ENCODE measurements at regions not wholly inside any gene's neighbourhood (a gene's known extent, or its start where the extent isn't known, plus 50 kb on each side); places are given as distances from the start of the nearest gene placed in this dataset.

DNA sequence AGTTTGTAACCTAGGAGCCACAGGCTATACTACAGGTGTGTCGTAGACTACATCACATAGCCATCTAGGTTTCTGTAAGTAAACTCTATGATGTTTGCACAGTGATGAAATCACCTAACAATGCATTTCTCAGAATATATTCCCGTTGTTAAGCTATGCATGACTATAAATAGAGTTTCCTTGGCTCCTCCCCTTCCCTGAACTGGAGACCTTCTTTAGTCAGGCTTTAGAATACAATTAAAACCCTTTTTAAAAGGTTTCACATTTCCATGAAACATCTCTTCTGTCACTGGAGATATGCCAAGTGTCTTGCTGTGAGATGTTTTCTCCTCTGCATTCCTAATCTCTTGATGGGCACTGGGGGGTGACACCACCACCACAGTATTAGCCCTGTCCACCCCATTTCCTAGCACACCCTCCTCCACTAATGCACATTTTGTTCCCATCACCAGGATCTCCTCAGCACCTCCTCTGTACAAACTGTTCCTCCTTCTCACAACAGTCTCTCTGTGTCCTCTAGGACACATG lies 334.6 kb upstream of the CPEB2 start:
- FAIRE-seq (no peak), DNase-seq (ENCODE audit: low read depth, low spot score) (no peak)
- H3K4me1 ChIP-seq (ENCODE audit: control insufficient read depth, extremely low read depth, insufficient read depth, low read length), result no peaks in the 10 kb centered on the region
- no peaks in the 10 kb centered on the region for H3K9me3 ChIP-seq (ENCODE audit: control insufficient read depth, low read depth, low read length)
- no peak overlapping the region for H2AFZ ChIP-seq (ENCODE audit: control insufficient read depth, low read length)
- no peaks in the 10 kb centered on the region for H3K27me3 ChIP-seq (ENCODE audit: control insufficient read depth, extremely low read depth, insufficient read depth, low read length)
- no peaks in the 10 kb centered on the region for H3K9me1 ChIP-seq (ENCODE audit: control insufficient read depth, extremely low read depth, insufficient read depth, low read length)
- no peaks in the 10 kb centered on the region for H3K36me3 ChIP-seq (ENCODE audit: control insufficient read depth in 2 of 2, extremely low read depth in 1 of 2, insufficient read depth in 2 of 2, low read length in 2 of 2)
- TF ChIP-seq, protein P1, sequence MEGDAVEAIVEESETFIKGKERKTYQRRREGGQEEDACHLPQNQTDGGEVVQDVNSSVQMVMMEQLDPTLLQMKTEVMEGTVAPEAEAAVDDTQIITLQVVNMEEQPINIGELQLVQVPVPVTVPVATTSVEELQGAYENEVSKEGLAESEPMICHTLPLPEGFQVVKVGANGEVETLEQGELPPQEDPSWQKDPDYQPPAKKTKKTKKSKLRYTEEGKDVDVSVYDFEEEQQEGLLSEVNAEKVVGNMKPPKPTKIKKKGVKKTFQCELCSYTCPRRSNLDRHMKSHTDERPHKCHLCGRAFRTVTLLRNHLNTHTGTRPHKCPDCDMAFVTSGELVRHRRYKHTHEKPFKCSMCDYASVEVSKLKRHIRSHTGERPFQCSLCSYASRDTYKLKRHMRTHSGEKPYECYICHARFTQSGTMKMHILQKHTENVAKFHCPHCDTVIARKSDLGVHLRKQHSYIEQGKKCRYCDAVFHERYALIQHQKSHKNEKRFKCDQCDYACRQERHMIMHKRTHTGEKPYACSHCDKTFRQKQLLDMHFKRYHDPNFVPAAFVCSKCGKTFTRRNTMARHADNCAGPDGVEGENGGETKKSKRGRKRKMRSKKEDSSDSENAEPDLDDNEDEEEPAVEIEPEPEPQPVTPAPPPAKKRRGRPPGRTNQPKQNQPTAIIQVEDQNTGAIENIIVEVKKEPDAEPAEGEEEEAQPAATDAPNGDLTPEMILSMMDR (optimal IDR thresholded peaks at IDR 0.05 in 1 of 3, IDR thresholded peaks at IDR 0.05 in 1 of 3, conservative IDR thresholded peaks at IDR 0.05 in 1 of 3; ENCODE audit: extremely low read depth in 1 of 3, insufficient read depth in 2 of 3, low read length in 3 of 3), result no peak
- no peak for TF ChIP-seq EZH2 (IDR thresholded peaks at IDR 0.05; ENCODE audit: low read length)
- H3K9ac ChIP-seq (ENCODE audit: control insufficient read depth, extremely low read depth, insufficient read depth, low read length), result no peak overlapping the region
- no peaks in the 10 kb centered on the region for H3K79me2 ChIP-seq (ENCODE audit: control insufficient read depth, insufficient read depth, low read length)
- no peaks in the 10 kb centered on the region for H4K20me1 ChIP-seq (ENCODE audit: control insufficient read depth, extremely low read depth, insufficient read depth, low read length)
- dilution Hi-C loops (cut with MboI; ENCODE audit: extremely low pct_ligation_motif_present, low sequenced_read_pairs), result no loop called here
- H3K27ac ChIP-seq (ENCODE audit: control insufficient read depth, insufficient read depth, low read length), result no peak overlapping the region
- no peak overlapping the region for H3K4me2 ChIP-seq (ENCODE audit: control insufficient read depth, extremely low read depth, insufficient read depth, low read depth, low read length)
- no peak overlapping the region for H3K4me3 ChIP-seq (ENCODE audit: control insufficient read depth in 2 of 3, extremely low read depth in 1 of 3, insufficient read depth in 2 of 3, low read depth in 1 of 3, low read length in 3 of 3)

DNA sequence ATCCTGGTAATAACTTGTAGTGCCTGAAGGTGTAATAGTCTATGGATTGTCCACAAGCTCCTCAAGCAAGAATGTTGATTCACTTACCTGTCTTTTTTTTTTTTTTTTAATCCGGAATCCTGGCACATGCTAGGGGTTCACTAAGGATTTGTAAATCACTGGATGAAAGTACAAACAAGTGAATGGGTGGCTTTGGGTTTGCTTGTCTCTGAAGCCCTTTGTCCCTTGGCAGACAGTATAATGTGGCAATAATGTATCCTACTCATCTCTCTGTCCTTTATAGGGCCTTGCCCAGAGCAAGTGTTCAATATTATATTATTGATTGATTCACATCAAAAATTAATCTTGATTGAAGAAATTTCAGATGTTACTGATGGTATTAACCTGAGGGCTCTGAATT lies 334.0 kb upstream of the CPEB2 start:
- Histone ChIP-seq H3K4me3 (ENCODE audit: control insufficient read depth in 2 of 3, extremely low read depth in 1 of 3, insufficient read depth in 2 of 3, low read depth in 1 of 3, low read length in 3 of 3) (no peak overlapping the region), H2AFZ (ENCODE audit: control insufficient read depth, low read length) (no peak overlapping the region), H3K79me2 (ENCODE audit: control insufficient read depth, insufficient read depth, low read length) (no peaks in the 10 kb centered on the region), H3K4me2 (ENCODE audit: control insufficient read depth, extremely low read depth, insufficient read depth, low read depth, low read length) (no peak overlapping the region), H3K27ac (ENCODE audit: control insufficient read depth, insufficient read depth, low read length) (no peak overlapping the region), H3K9ac (ENCODE audit: control insufficient read depth, extremely low read depth, insufficient read depth, low read length) (no peak overlapping the region), H3K9me3 (ENCODE audit: control insufficient read depth, low read depth, low read length) (no peaks in the 10 kb centered on the region), H4K20me1 (ENCODE audit: control insufficient read depth, extremely low read depth, insufficient read depth, low read length) (no peaks in the 10 kb centered on the region), H3K36me3 (ENCODE audit: control insufficient read depth in 2 of 2, extremely low read depth in 1 of 2, insufficient read depth in 2 of 2, low read length in 2 of 2) (no peaks in the 10 kb centered on the region), H3K9me1 (ENCODE audit: control insufficient read depth, extremely low read depth, insufficient read depth, low read length) (no peaks in the 10 kb centered on the region), H3K4me1 (ENCODE audit: control insufficient read depth, extremely low read depth, insufficient read depth, low read length) (no peaks in the 10 kb centered on the region), H3K27me3 (ENCODE audit: control insufficient read depth, extremely low read depth, insufficient read depth, low read length) (no peaks in the 10 kb centered on the region)
- dilution Hi-C loops (cut with MboI; ENCODE audit: extremely low pct_ligation_motif_present, low sequenced_read_pairs), result no loop called here
- DNase-seq (ENCODE audit: low read depth, low spot score), result no peak
- TF ChIP-seq, protein P1 (optimal IDR thresholded peaks at IDR 0.05 in 1 of 3, IDR thresholded peaks at IDR 0.05 in 1 of 3, conservative IDR thresholded peaks at IDR 0.05 in 1 of 3; ENCODE audit: extremely low read depth in 1 of 3, insufficient read depth in 2 of 3, low read length in 3 of 3), result no peak
- no peak for TF ChIP-seq EZH2 (IDR thresholded peaks at IDR 0.05; ENCODE audit: low read length)
- no peak for FAIRE-seq
